ENCODE measurements at regions not wholly inside any gene's neighbourhood (a gene's known extent, or its start where the extent isn't known, plus 50 kb on each side); places are given as distances from the start of the nearest gene placed in this dataset.
"Not testable (repeated sequence)": the region's sequence is repeated elsewhere in the genome, so short reads cannot be mapped to it uniquely, and the experiment has no call there.

DNA sequence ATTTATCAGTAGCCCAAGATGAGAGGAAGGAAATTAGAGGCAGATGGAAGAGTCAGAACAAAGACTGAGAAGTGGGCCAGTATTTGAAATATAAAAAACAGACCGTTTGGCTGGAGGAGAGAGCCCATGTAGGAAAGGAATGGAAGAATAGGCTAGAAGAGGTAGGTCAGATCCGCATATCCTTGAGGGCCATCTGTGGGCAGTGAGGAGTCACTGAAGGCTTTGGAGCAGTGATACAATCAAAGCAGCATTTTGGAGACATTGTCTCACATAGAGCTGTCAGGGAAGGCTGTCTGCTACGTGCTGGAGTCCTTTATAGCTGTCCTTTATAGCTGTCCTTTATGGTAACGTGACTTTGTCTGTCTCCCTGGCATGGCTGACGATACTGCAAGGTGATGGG lies 92.0 kb upstream of the VEPH1 start:
- in situ Hi-C loops (cut with HindIII; ENCODE audit: low sequenced_read_pairs): loop anchor here (10.0 kb wide), 1 partner anchor 60 kb away; no protein-coding TSS in a partner anchor

DNA sequence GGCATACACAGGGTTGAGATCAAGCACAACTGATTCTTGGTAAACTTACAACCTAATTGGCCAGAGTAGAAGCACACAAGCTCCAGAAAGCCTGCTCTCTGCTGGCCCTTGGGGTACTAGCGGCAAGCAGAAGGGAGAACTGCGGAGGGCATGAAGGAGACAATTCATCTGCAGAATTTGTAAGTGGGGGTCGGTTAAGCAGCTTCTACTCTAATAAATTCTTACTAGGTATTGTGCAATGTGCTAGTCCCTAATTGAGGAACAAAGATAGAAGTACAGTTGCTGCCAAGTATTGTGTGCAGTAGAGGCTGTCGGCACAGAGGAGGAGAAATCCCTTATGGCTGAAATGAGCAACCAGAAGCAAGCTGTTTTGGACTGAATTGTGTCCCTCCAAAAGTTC lies 91.2 kb upstream of the VEPH1 start:
- in situ Hi-C loops (cut with HindIII; ENCODE audit: low sequenced_read_pairs): loop anchor here (10.0 kb wide), 1 partner anchor 60 kb away; no protein-coding TSS in a partner anchor

DNA sequence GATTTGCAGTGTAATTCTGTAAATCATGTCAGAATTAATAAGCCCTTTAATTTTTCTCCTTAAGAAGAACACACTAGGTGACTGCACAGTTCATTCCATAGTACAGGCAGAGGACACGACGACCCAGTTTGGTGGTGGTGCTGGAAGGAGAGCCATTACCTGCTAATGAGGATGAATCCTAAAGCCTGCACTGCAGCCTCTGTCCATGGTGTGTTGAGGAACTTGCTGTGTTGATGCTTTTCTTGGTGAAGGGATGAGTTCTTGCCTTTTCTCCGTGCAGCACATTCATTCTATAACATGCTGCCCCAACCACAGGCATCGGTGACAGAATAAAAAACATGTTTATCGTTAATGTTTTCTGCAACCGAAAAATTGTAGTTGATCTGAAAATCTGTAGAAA lies 89.6 kb upstream of the VEPH1 start:
- in situ Hi-C loops (cut with HindIII; ENCODE audit: low sequenced_read_pairs): loop anchor here (10.0 kb wide), 1 partner anchor 58 kb away; no protein-coding TSS in a partner anchor

DNA sequence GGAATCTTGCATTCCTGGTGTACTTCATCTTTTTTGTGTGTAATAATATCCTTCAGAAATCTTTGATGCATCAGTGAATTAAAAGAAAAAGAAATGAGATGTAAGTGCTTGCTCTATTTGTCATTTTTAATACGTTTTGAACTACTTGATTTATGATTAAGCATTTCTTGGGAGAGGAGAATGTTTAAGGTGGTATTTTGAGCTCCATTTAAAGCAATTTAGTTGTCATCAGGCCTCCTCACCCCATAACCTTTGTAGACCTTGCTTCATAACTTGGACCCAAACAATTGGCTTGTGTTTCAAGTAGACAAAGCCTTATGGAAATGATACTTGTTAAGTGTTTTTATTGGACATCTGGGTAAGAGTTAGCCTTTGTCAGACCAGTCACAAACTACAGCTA lies 87.1 kb upstream of the VEPH1 start:
- in situ Hi-C loops (cut with HindIII; ENCODE audit: low sequenced_read_pairs): loop anchor here (10.0 kb wide), 1 partner anchor 55 kb away; no protein-coding TSS in a partner anchor

DNA sequence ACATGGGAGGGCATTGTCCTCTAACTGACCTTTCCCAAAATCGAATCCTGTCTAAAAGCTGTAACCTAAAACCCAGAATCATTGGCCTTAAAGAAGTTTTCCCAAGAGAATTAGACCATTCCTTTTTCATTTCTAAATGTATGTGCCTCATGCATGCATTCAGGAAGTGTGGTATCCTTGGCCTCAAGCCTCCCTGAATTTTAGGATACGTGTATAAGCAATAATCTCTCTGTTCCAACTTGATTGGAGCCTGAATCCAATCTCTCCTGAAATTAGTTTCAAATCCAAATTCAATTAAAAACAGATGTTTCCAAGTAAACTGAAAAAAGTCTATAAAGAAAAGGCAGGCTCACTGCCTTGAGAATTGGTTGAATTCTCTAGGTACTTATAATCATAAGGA lies 86.0 kb upstream of the VEPH1 start:
- in situ Hi-C loops (cut with HindIII; ENCODE audit: low sequenced_read_pairs): no loop called here

DNA sequence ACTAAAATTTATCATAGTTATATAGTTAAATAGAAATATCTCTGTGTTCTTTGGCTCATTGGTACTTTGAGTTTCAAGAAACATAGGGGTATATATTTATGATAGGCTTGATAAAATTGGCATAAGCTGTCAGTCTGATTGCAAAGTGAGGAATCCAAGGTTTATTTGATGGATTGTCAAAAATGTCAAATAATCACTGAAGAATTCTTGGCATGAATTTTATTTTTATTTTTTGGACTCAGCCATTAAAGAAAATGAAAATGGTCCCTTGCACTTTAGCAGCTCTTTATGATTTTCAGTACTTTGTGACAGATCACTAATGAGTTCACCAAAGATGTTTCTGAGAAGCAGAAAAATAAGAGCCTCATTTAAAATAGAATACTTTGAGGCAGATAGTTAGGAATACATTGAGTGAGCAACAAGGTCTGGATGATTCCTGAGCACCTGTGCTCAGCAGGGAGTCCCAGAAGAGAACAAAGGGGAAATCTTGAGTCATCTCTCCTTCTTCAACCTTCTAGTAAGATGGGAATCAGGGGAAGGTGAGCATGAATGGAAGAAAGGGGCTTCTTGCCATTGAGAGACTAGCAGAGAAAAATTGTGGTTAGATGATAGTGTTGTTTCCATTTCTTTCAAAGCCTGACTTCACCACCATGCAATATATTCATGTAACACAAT lies 85.3 kb upstream of the VEPH1 start:
- in situ Hi-C loops (cut with HindIII; ENCODE audit: low sequenced_read_pairs): no loop called here

DNA sequence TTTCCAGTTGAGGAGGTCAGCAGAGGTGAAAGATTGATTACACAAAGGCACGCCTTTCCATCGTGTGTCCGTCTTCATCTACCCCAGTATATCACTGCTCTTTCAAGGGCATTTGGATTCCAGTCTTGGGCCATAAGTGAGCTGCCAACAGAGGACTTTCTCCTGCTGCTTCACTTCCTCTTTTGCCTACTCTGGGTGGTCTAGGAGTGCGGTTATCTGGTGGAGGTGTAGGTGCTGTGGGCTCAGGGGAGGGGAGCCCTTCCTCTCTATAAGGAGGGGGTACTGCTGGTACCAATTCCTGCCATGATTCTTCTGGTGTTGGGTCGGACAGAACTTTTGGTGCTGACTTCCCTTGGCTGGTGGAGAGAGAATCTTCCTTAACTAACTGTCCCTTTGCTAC lies 83.1 kb upstream of the VEPH1 start:
- in situ Hi-C loops (cut with HindIII; ENCODE audit: low sequenced_read_pairs): no loop called here

DNA sequence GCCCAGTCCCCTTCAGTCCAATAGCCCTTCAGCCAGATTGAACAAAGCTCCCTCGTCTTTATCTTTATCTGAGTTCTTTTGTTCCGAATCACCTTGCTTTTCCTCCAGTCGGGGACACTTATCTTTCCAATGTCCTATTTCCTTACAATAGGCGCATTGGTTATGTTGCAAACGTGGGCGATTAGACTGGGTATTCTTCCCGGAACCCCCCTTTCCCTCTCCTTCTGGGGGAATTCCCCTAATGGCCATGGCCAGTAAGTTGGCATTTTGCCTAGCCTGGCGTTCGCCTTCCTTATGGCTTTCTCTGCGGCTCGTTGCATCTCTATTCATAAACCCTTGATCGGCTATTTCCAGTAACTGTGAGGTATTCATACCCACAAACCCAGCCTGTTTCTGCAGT lies 82.2 kb upstream of the VEPH1 start:
- in situ Hi-C loops (cut with HindIII; ENCODE audit: low sequenced_read_pairs): no loop called here

DNA sequence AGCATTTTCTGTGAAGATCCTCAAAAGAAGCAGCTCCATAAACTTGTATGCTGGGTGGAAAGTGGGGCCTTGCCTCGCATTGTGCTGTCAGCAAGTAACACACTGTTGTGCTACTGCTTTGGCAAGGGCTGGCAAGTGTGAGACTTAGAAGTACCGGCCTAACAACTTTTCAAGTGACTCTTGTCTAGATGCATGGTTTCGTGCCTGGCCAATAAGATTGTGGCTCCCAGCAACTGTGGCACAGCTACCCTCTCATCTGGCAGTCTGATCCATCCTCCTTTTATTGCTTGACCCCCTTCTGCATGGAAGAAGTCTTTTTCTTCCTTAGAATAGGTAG lies 79.4 kb upstream of the VEPH1 start:
- in situ Hi-C loops (cut with HindIII; ENCODE audit: low sequenced_read_pairs): no loop called here

DNA sequence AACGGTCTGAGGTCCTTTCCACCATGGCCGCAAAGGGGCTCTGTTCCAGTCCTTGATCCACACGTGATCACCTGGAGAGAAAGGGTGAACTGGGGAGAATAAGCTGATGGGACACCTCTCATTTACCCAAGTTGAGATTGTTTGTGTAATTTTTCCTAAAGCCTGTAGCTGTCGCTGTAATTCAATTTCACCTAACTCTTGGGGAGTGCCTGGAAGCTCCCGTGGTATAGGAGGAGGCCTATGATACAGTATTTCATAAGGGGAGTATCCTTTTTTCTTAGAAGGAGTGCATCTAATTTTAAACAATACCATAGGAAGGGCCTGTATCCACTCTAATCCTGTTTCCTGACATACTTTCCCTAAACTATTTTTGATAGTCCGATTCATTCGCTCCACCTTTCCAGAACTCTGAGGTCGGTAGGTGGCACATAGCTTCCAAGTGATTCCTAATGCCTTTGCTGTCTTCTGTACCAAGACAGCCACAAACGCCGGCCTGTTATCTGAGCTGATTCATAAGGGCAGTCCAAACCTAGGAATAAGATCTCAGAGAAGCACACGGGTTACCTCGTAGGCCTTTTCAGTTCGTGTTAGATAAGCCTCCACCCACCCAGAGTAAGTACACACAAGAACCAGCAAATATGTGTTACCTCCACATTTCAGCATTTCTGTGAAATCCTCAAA lies 78.9 kb upstream of the VEPH1 start:
- in situ Hi-C loops (cut with HindIII; ENCODE audit: low sequenced_read_pairs): not testable (repeated sequence)

DNA sequence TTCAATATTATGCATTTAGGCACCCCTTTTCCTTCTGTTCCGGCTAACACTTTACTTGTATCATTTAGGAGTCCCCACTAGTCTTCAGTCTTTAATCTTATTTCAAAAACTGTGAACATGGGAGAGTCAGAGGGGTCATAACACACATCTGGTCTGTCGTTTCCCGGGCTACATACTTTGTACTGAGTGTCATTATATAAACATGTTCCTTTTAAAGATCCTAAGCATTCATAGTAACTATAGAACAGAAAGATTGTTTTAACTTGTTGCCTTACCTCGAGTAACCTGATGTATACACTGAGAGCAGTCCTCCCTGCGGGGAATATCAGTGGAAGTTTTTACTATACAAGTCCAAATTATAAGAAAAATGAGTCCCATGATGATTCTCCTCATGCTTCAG lies 78.2 kb upstream of the VEPH1 start:
- in situ Hi-C loops (cut with HindIII; ENCODE audit: low sequenced_read_pairs): no loop called here

DNA sequence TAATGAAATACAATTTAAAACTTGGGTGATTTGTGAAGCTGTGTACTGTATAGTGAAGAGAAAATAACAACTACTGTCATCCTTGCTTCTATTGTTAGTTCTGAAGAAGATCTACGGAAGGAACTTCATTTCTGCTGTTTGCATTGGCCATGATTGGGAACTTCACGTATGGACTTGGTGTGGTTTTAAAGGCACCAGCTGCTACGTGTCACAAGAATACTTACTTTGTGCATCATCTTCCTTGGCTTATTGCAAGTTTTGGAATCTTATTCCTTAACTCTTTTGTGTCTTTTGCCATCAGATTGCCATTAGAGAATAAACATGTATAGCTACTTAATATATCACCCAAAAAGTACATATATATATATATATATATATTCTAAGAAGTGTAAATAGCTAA lies 75.0 kb upstream of the VEPH1 start:
- in situ Hi-C loops (cut with HindIII; ENCODE audit: low sequenced_read_pairs): no loop called here

DNA sequence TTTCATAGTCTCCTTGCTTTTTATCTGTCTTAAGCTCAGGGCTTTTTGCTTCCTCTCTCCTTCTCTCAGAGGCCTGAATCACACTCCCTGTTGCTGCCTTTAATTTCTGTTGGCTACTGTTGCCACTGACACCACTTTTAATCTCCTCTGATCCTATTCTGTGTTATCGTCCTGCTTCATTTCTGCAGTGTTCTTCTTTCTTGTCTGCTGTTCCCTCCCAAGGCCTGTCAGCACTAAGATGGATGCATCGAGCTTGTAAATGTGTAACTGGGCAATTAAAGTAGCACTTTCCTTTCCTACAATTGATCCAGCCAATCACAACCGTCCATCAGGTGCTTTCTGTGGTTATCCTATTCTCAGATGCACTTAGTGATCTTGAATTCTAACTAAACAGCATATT lies 71.3 kb upstream of the VEPH1 start:
- in situ Hi-C loops (cut with HindIII; ENCODE audit: low sequenced_read_pairs): no loop called here

DNA sequence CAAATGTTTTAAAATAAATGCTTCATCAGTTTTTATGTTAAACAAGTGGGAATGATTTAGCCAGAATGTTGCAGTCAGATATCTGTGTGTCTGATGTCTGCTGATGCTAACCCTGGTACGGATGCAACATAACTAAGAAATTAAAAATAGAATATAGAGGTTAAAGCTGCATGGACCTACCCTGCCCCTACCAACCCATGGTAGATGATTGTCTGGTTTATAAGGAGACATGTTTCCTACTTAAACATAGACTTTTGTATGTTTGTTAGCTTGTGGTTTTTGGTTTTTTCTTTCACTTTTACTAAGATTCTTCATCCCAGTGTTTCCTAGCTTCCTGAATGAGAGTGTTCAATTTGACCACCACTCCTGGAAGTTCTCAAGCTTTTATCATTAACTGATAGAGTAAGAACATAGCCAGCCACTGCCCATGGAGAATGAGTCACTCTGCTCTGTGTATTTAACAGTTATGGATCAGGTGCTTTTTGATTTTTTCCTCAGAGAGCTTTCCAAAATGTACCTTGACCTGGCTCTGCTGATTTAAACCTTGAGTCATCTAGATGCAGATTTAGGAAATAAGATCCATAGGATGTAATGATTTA lies 70.7 kb upstream of the VEPH1 start:
- in situ Hi-C loops (cut with HindIII; ENCODE audit: low sequenced_read_pairs): no loop called here

DNA sequence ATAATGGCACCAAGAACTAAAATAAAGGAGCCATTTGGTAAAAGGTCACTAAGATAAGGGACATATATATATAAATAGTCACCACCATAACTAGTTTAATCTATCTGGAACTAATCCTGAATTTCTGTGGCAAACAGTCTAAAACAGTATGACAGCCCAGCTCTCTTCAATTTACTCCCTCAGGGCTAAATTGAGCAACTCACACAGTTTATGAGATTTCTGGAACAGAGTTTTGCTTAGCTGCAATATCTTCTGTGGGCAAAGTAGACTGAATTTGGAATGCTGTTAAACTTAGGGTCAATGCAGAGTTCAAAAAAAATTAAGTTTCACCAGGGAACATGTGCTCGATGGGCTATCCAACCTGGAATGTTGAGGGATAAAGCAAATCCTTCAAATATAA lies 70.1 kb upstream of the VEPH1 start:
- in situ Hi-C loops (cut with HindIII; ENCODE audit: low sequenced_read_pairs): no loop called here

DNA sequence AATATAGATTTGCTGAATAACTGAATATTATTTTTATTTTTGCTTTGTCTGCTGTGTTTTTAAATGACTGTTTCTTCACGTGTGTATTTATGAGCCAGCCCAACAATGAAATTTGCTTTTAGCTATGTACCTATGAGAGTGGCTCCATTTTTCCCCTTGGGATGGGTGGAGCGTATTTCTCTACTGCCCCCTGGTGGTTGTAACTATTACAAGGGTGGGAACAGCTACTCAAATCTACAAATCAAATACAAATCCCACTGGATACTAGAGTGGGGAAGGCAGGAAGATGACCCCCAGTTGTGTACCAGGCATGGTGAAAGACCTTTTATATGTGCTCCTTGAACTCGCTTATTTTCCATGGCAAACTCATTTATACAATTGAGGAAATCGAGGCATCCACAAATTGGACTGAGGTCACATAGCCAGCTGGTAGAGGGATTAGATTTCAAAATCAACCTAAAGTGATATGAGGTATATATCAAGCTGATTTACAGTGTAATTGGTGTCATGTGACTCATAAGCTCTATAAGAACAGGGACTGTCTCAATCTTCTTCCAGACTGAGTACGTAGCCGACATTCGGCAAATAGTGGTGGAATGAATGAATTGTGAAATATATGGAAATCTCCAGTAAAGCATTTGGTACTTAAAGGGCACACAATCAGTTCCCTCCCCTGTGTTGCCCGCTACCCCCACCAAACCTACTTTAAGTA lies 69.5 kb upstream of the VEPH1 start:
- in situ Hi-C loops (cut with HindIII; ENCODE audit: low sequenced_read_pairs): no loop called here

DNA sequence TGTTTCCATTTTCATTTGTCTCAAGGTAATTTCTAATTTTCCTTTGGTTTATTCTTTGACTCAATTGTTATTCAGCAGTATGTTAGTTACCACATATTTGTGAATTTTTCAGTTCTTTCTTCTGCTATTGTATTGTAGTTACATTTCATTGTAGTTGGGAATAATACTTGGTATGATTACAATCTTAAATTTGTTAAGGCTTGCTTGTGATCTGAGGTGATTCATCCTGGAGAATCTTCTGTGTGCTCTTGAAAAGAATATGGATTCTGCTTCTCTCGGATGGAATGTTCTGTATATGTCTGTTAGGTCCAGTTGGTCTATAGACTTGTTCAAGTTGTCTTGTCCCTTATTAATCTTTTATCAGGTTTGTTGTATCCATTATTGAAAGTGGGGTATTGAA lies 63.4 kb upstream of the VEPH1 start:
- in situ Hi-C loops (cut with HindIII; ENCODE audit: low sequenced_read_pairs): loop anchor here (5.0 kb wide), 1 partner anchor 34 kb away; no protein-coding TSS in a partner anchor

DNA sequence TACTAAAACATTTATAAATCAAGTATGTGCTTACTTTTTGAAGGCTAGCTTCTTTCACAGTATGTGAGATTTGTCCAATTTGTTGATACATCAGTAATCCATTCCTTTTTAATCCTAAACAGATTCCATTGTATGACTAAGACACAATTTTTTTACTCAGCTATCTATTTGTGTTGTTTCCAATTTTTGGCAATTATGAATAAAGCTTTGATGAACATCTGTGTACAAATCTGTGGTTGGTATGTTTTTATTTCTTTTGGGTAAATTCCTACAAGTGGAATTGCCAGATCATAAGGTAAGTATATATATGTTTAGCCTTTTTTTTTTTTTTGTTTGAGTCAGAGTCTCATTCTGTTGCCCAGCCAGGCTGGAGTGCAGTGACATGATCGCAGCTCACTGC lies 56.2 kb upstream of the VEPH1 start:
- in situ Hi-C loops (cut with HindIII; ENCODE audit: low sequenced_read_pairs): no loop called here
